ENCODE measurements at regions not wholly inside any gene's neighbourhood (a gene's known extent, or its start where the extent isn't known, plus 50 kb on each side); places are given as distances from the start of the nearest gene placed in this dataset.

GRCh38 chr11:13091804-13092203 is 82.7 kb downstream of the RASSF10 start:
- TF ChIP-seq, protein P1, sequence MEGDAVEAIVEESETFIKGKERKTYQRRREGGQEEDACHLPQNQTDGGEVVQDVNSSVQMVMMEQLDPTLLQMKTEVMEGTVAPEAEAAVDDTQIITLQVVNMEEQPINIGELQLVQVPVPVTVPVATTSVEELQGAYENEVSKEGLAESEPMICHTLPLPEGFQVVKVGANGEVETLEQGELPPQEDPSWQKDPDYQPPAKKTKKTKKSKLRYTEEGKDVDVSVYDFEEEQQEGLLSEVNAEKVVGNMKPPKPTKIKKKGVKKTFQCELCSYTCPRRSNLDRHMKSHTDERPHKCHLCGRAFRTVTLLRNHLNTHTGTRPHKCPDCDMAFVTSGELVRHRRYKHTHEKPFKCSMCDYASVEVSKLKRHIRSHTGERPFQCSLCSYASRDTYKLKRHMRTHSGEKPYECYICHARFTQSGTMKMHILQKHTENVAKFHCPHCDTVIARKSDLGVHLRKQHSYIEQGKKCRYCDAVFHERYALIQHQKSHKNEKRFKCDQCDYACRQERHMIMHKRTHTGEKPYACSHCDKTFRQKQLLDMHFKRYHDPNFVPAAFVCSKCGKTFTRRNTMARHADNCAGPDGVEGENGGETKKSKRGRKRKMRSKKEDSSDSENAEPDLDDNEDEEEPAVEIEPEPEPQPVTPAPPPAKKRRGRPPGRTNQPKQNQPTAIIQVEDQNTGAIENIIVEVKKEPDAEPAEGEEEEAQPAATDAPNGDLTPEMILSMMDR (IDR thresholded peaks at IDR 0.05) = no peak
- TF ChIP-seq POLR2AphosphoS5 (IDR thresholded peaks at IDR 0.05; ENCODE audit: low read depth, low read length) (no peak), SIN3A (IDR thresholded peaks at IDR 0.05; ENCODE audit: borderline replicate concordance, insufficient read depth, low read depth, low read length) (no peak), TCF7L2 (IDR thresholded peaks at IDR 0.05; ENCODE audit: low read depth, low read length) (no peak)
- TF ChIP-seq, protein P2, sequence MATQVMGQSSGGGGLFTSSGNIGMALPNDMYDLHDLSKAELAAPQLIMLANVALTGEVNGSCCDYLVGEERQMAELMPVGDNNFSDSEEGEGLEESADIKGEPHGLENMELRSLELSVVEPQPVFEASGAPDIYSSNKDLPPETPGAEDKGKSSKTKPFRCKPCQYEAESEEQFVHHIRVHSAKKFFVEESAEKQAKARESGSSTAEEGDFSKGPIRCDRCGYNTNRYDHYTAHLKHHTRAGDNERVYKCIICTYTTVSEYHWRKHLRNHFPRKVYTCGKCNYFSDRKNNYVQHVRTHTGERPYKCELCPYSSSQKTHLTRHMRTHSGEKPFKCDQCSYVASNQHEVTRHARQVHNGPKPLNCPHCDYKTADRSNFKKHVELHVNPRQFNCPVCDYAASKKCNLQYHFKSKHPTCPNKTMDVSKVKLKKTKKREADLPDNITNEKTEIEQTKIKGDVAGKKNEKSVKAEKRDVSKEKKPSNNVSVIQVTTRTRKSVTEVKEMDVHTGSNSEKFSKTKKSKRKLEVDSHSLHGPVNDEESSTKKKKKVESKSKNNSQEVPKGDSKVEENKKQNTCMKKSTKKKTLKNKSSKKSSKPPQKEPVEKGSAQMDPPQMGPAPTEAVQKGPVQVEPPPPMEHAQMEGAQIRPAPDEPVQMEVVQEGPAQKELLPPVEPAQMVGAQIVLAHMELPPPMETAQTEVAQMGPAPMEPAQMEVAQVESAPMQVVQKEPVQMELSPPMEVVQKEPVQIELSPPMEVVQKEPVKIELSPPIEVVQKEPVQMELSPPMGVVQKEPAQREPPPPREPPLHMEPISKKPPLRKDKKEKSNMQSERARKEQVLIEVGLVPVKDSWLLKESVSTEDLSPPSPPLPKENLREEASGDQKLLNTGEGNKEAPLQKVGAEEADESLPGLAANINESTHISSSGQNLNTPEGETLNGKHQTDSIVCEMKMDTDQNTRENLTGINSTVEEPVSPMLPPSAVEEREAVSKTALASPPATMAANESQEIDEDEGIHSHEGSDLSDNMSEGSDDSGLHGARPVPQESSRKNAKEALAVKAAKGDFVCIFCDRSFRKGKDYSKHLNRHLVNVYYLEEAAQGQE (IDR thresholded peaks at IDR 0.05; ENCODE audit: insufficient read depth in 1 of 2, low read depth in 2 of 2, low read length in 1 of 2) = no peak

All from Panc1 (cell line).